ENCODE measurements at regions not wholly inside any gene's neighbourhood (a gene's known extent, or its start where the extent isn't known, plus 50 kb on each side); places are given as distances from the start of the nearest gene placed in this dataset.

DNA sequence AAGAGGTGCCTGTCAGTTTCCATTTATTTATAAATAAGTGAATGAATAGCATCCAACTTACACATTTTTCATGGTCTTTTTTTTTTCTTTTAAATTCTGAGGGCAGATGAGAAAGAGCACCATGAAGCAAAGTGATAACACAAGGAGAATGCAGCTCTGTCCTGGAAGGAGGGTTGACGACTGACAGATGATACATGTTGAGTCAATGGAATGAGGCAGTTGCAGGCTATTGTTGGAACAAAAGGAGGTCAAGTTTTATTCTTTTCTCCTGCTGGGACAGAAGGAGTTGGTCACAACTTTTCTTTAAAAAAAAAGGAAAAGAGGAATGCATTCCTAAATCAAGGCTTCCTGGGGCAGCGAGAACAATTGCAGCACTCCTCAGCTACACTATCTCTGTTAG lies 119.9 kb upstream of the PLEKHG7 start:
- no peak for DNase-seq (ENCODE audit: low read depth in 3 of 3)

DNA sequence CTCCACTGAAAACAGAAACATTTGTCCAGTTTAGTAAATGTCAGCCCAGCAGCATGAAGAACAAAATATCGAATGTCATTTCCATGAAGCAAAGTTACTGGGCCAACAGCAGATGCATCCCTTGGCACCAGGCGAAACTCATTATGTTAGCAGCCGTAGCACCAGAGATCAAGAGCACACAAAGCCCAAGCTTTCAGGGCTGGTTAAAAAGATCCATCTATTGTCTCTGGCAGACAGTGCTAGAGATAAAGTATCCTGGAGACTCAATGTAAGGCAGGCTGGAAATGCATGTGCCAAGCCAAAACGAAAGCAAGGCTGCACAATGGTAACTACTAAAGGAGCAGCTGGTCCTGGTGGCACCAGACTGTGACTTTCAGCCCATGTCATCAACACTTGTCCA lies 120.3 kb upstream of the PLEKHG7 start:
- no peak for DNase-seq (ENCODE audit: low read depth in 3 of 3)

- DNase-seq (ENCODE audit: low read depth in 3 of 3) = no peak
Measured at GRCh38 chr12:92581604-92582003, 121.2 kb upstream of the PLEKHG7 start.

GRCh38 chr12:92574911-92575570 lies 127.7 kb upstream of the PLEKHG7 start:
- no peak for DNase-seq (ENCODE audit: low read depth in 3 of 3)

GRCh38 chr12:92574051-92574783 lies 128.6 kb upstream of the PLEKHG7 start:
- DNase-seq (ENCODE audit: low read depth in 3 of 3) = no peak

- no peak for DNase-seq (ENCODE audit: low read depth in 3 of 3)
Measured at GRCh38 chr12:92573104-92573503, 129.7 kb upstream of the PLEKHG7 start.

- DNase-seq (ENCODE audit: low read depth in 3 of 3) = no peak
Measured at GRCh38 chr12:92571844-92572543, 130.8 kb upstream of the PLEKHG7 start.

DNA sequence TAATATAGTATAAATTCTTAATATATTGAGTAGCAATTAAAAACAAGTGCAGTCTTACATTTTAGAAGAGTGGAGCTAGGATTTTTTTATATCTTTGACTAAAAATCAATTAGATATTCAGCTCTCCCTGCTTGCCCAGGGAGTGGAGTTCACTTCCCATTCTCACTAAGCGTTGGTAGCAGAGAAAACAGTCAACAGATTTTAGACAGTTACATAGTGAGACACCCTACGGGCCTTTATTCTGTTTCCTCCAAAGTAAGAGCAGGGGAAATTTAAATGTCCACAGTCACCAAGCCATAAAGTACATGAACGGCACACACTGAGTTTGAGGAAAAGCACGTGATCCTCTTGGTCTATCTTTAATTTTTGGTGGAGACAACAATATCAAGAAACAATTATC lies 131.6 kb upstream of the PLEKHG7 start:
- no peak for DNase-seq (ENCODE audit: low read depth in 3 of 3)

DNA sequence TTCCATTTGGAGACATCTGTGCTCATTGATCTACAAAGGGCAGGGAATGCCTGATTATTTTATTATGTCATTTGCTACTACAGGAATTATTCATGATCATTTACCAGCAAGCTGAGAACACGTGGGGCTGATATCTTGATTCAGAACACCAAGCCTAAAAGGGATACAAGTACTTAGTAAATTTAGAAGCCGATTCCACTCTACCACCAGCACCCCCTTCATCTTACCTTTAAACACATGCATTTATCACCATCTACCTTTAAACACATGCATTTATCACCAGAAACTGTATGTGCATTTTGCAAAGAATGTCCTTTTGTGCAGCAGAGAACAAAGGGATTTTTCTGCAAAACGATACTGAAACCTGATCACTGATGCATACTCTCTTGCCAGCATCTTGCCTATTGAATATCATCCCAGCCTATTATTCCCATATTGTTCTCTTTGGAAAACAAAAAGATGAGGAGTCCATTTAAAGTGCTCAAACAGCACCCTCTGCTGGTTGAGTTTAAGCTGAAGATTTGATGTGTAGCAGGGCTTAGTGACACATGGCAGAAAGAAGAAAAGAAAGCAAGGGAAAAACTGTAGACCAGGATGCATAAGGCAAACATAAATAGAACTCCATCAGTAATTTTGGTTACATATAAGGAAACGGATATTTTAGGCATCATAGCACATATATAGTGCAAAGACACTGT lies 132.6 kb upstream of the PLEKHG7 start:
- DNase-seq (ENCODE audit: low read depth in 3 of 3) = no peak

- DNase-seq (ENCODE audit: low read depth in 3 of 3) = no peak
Measured at GRCh38 chr12:92568691-92569090, 134.1 kb upstream of the PLEKHG7 start.

DNA sequence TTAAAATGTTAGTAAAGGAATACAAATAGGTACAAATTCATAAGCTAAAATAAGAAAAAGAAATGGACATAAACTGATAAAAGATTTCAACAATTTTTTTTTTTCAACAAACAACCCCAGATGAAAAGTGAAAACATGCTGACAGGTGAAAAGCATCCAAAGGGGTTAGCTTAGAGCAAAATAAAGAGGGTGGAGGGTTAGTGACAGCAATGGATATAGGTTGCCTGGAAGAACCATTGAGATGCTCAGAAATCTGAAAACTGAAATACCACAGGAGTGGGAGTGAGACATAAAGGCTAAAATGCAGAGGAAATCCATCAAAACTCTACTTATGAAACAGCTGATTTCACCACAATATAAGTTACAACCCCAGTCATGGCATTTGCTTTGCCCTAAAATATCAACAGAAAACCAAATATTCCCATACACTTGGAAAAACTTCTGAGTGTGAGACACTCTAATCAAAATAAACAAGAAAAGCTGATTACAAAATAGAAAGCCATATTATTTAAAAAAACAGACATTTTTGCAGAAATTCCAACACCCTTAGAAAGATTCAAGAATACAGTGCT lies 136.3 kb upstream of the PLEKHG7 start:
- no peak for DNase-seq (ENCODE audit: low read depth in 3 of 3)

GRCh38 chr12:92563819-92564218 lies 139.0 kb upstream of the PLEKHG7 start:
- no peak for DNase-seq (ENCODE audit: low read depth in 3 of 3)

DNA sequence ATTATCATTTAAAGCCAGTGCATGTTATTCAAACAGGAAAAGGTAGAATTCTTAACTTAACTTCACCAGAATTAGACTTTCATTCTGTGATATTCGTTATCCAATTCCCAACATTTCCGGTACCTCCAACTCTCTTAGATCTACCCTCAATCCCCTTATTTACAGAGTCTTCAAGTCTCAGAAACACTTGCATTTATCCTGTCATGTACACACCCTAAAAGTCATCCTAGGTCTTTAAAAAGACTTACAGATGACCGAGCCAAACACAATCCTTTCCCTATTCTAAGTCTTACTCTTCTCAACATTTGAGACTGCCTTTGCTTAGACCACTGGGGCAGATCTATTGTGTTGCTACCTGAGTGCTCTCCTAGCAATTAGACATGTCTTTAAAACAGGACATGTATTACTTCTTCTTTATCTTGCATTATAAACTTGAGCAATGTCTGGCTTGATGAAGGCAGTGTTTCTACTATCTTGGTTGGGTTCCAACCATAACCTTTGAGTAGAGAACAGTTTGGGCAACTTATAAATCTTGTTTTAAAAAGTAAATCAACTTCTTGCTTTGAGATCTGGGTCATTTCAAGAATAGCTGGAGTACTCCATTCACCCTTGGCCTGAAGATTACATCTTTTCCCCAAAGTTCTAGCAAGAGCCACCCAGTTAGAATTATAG lies 140.6 kb upstream of the PLEKHG7 start:
- DNase-seq (ENCODE audit: low read depth in 3 of 3) = no peak

DNA sequence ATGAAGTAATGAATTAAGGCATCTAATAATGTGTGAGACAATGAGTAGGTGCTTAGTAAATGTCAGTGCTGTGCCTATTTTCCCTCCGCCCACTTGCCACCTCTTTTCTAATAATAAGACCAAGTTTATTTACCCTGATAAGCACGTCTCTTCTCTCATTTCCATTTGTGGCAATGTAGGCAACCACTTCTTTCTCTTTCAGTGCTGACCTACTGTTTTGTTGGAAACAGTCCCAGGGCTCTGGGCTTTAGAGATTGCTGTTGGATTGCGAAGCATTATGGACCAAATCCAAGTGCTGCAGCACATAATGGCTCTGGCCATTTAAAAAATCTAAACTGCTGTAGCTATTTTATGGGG lies 141.3 kb upstream of the PLEKHG7 start:
- no peak for DNase-seq (ENCODE audit: low read depth in 3 of 3)

DNA sequence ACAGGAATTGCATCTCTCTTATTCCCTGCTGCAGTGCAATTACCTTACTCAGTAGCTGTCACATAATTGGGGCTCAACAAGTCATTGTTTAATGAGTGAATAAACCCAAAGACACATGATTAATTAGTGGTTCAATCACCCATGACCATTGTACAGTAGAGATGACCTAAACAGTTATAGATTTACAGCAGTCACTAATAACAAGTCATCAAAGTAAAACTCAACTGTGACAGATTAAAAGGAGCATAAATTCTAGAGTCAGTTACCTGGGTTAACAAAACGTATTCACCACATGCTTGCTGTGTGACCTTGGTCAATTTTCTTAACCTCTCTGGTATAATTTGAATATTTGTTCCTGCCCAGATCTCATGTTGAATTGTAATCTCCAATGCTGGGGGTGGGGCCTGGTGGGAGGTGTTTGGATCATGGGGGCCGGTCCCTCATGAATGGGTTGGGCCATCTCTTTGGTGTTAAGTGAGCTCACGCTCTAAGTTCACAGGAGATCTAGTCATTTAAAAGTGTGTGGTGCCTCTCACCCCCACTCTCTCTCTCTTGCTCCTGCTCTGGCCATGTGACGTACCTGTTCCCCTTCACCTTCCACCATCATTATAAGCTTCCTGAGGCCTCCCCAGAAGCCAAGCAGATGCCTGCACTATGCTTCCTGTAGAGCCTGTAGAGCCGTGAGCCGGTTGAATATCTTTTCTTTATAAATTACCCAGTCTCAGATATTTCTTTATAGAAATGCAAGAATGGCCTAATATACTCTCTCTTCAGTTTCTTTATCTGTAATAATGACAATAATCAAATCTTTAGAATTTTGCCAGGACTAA lies 141.9 kb upstream of the PLEKHG7 start:
- no peak for DNase-seq (ENCODE audit: low read depth in 3 of 3)

DNA sequence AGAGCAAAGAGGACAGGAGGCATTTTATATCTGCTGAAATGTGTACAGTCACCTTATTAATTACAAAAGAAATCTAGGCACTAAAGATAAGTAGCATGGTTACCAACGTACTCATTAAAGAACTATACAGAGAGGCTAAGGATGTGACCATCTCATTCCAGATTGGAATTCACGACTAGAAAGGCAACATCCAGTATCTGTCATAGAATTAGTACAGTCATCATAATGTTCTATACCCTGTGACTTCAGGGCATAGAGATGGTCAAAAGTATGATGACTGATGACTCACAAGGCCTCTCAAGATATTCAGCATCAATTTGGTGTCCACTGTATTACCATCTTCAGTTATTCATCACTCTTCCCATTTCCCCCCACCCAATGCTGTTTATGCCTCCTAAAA lies 144.0 kb upstream of the PLEKHG7 start:
- no peak for DNase-seq (ENCODE audit: low read depth in 3 of 3)

GRCh38 chr12:92558215-92558773 lies 144.5 kb upstream of the PLEKHG7 start:
- DNase-seq (ENCODE audit: low read depth in 3 of 3) = no peak

DNA sequence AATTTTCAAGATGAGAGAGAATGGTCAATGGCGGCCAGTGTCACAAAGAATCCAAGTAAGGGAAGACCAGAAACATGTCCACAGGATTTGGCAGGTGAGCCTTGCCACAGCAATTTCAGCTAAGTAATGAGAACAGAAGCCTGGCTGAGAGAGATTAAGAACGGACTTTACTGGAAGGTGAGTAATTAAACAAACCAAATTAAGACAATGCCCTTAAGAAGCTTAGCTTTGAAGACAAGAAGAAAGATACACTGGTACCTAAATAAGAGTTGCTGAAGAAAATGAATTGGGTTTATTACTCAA lies 145.4 kb upstream of the PLEKHG7 start:
- no peak for DNase-seq (ENCODE audit: low read depth in 3 of 3)

DNA sequence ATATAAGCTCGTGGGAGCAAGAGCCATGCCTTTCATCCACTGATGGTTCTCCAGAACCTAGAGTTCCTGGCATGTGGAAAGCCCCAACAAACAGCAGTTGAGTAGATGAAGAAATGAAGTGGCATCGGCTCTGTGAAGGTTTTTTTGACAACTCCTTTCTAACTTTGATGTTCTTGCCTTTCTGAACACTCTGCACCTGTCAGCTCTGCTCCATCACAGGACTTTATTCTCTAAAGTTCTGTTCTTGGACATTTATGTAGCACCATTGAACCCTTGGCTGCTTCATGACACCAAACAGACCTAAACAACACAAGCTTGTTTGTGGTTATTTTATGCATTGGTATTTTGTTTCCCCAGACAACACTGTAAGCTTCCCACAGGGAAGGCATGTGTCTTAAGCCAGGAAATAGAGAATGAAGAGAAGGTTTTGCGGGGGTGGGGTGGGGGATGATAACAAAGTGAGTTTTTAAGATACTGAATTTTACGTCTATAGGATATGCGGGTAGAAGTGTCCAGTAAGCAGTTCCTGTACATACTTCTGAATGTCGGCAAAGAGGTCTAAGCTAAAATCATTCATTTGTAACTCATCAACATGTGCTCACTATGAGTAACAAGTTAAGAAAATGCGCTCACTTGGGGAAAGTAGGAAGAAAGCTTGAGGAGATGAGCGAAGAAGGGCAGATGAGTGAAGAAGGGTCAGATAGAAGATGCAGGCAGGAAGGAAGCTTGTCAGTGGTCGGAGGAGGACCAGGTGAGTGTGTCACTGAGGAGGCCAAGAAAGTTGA lies 146.0 kb upstream of the PLEKHG7 start:
- no peak for DNase-seq (ENCODE audit: low read depth in 3 of 3)

- no peak for DNase-seq (ENCODE audit: low read depth in 3 of 3)
Measured at GRCh38 chr12:92556141-92556540, 146.6 kb upstream of the PLEKHG7 start.

Measured in stimulated activated CD4-positive, alpha-beta T cell treated with anti-CD3 and anti-CD28 coated beads, TNF-alpha, amount 100 ng/mL, for 48 hours (primary cell).